CD4-positive, alpha-beta T cell treated with Interleukin-6 for 4 hours (primary cell): ENCODE measurements at regions not wholly inside any gene's neighbourhood (a gene's known extent, or its start where the extent isn't known, plus 50 kb on each side); places are given as distances from the start of the nearest gene placed in this dataset.

ENCODE experiments used
- DNase-seq: peaks from one replicate; pipeline ENCODE4 v3.0.0-alpha.2; 2020; ENCODE audit warnings: mixed read lengths

- DNase-seq, result no peak
Observed at GRCh38 chr10:91690996-91691676, 58.3 kb upstream of the PPP1R3C start.

- DNase-seq, result no peak
Observed at GRCh38 chr10:91690412-91690811, 57.5 kb upstream of the PPP1R3C start.

GRCh38 chr10:91689731-91690168 lies 56.9 kb upstream of the PPP1R3C start:
- DNase-seq, result no peak

DNA sequence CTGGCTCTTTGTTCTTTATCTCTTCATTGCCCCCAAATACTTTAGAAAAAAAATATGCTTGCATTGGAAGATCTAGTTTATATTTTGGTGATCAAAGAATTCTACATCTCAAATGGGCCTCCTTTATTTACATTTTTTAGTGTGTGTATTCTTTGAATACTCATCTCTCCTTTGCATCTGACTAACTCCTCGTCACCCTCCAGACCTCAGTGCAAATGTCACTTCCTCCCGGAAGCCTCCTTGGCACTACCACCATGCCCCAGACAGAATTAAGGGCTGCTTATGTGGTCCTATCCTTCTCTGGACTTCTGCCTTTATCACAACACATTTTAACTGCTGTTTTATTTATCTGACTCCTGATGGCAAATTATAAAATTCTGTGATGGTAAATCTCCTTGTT lies 52.0 kb upstream of the PPP1R3C start:
- DNase-seq, result no peak

DNA sequence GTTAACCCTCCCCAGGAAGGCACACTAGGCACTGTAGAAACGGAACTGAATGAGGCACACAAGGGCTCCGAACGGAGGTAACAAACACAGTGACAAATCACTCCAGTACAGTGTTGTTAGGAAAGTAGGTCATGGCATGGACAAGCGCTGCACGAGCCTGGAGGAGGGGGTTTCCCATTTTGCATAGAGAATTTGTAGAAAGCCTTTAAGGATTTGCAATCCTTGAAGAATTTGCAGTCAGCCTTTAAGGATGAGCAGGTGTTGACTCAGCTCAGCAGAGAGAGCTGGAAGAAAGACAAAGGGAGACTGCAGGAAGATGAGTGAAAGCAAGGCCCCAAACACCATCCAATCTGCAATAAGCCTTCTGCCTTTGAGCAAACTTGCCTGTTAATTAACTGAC lies 51.1 kb upstream of the PPP1R3C start:
- DNase-seq, result no peak

GRCh38 chr10:91682912-91683311 lies 50.0 kb upstream of the PPP1R3C start:
- DNase-seq, result no peak
